ENCODE measurements at regions not wholly inside any gene's neighbourhood (a gene's known extent, or its start where the extent isn't known, plus 50 kb on each side); places are given as distances from the start of the nearest gene placed in this dataset.

- DNase-seq: no peak
Observed at GRCh38 chr13:109371066-109371465, 415.3 kb downstream of the IRS2 start.

GRCh38 chr13:109370496-109370895 is 415.9 kb downstream of the IRS2 start:
- no peak for DNase-seq

GRCh38 chr13:109369353-109370052 is 416.9 kb downstream of the IRS2 start:
- DNase-seq: peak in 52 of 58 donors; percentile 6 to 84 (median 56)

- DNase-seq: no peak
Observed at GRCh38 chr13:109368230-109368629, 418.2 kb downstream of the IRS2 start.

GRCh38 chr13:109366525-109366924 is 419.9 kb downstream of the IRS2 start:
- DNase-seq: no peak

GRCh38 chr13:109363431-109363830 is 423.0 kb downstream of the IRS2 start:
- no peak for DNase-seq

- DNase-seq: no peak
Observed at GRCh38 chr13:109362616-109363015, 423.8 kb downstream of the IRS2 start.

GRCh38 chr13:109361562-109362289 is 424.7 kb downstream of the IRS2 start:
- DNase-seq: peak in 12 of 58 donors; percentile 5 to 49 (median 16)

- DNase-seq: no peak
Observed at GRCh38 chr13:109357751-109358471, 428.5 kb downstream of the IRS2 start.

- DNase-seq: no peak
Observed at GRCh38 chr13:109355875-109356434, 430.4 kb downstream of the IRS2 start.

- DNase-seq: no peak
Observed at GRCh38 chr13:109355166-109355565, 431.2 kb downstream of the IRS2 start.

GRCh38 chr13:109351236-109351635 is 435.1 kb downstream of the IRS2 start:
- no peak for DNase-seq

GRCh38 chr13:109348519-109349258 is 437.7 kb downstream of the IRS2 start:
- no peak for DNase-seq

GRCh38 chr13:109346060-109346459 is 440.3 kb downstream of the IRS2 start:
- DNase-seq: no peak

GRCh38 chr13:109345433-109345941 is 440.9 kb downstream of the IRS2 start:
- no peak for DNase-seq

GRCh38 chr13:109344552-109345157 is 441.7 kb downstream of the IRS2 start:
- DNase-seq: no peak

GRCh38 chr13:109336730-109337129 is 449.7 kb downstream of the IRS2 start:
- DNase-seq: no peak

- no peak for DNase-seq
Observed at GRCh38 chr13:109333893-109334651, 452.3 kb downstream of the IRS2 start.
